CD14-positive monocyte (primary cell): ENCODE measurements at regions not wholly inside any gene's neighbourhood (a gene's known extent, or its start where the extent isn't known, plus 50 kb on each side); places are given as distances from the start of the nearest gene placed in this dataset.

Source experiments
- DNase-seq, 3 donors: peaks; one replicate each; pipeline ENCODE4 v3.0.0-alpha.2; 2011 to 2022
- H2AFZ ChIP-seq: 2 replicates; pipeline ENCODE4 v1.6.0; 2012; ENCODE audit warnings: mild to moderate bottlenecking, low read depth, low read length, inconsistent platforms; ENCODE audit not compliant: insufficient read depth, poor library complexity, severe bottlenecking
- H3K27ac ChIP-seq, 2 donors: 1 replicate in 1 of 2; 2 replicates in 1 of 2; pipeline ENCODE4 v1.5.1; 2012 to 2013; ENCODE audit warnings: low read length in 2 of 2, control low read depth in 1 of 2, inconsistent platforms in 1 of 2, low read depth in 1 of 2, mild to moderate bottlenecking in 1 of 2
- H3K27me3 ChIP-seq, 2 donors: one replicate each; pipeline versions ENCODE4 v1.6.0 to v1.6.1; 2011 to 2013; ENCODE audit warnings: low read length in 2 of 2; ENCODE audit not compliant: control insufficient read depth in 2 of 2, insufficient read depth in 2 of 2
- H3K36me3 ChIP-seq, 2 donors: replicated peaks in 1 of 2; 1 replicate in 1 of 2; 2 replicates in 1 of 2; pipeline versions ENCODE4 v1.5.1 to v1.6.1; 2012 to 2013; ENCODE audit warnings: low read length in 2 of 2, control low read depth in 1 of 2, inconsistent platforms in 1 of 2, mild to moderate bottlenecking in 1 of 2; ENCODE audit not compliant: insufficient read depth in 2 of 2, control insufficient read depth in 1 of 2
- H3K4me1 ChIP-seq, 2 donors: 1 replicate in 1 of 2; 2 replicates in 1 of 2; pipeline versions ENCODE4 v1.5.1 to v1.6.1; 2012 to 2013; ENCODE audit warnings: low read length in 2 of 2, control low read depth in 1 of 2, inconsistent platforms in 1 of 2, mild to moderate bottlenecking in 1 of 2, moderate library complexity in 1 of 2; ENCODE audit not compliant: insufficient read depth in 2 of 2, control insufficient read depth in 1 of 2
- H3K4me2 ChIP-seq: replicated peaks from 2 replicates; pipeline ENCODE3; 2012; ENCODE audit warnings: low read length, moderate library complexity, mild to moderate bottlenecking; ENCODE audit not compliant: poor library complexity, severe bottlenecking; ENCODE audit errors: extremely low read depth
- H3K4me3 ChIP-seq, 3 experiments: fragments of 200-600 bp in 1 of 3; sonication (generic) in 1 of 3; replicated peaks in 1 of 3; 1 replicate in 2 of 3; 2 replicates in 1 of 3; pipeline ENCODE4 v1.5.1; 2011 to 2013; ENCODE audit warnings: low read length in 3 of 3, mild to moderate bottlenecking in 3 of 3, control low read depth in 2 of 3, low read depth in 2 of 3, inconsistent platforms in 1 of 3, moderate library complexity in 1 of 3
- H3K79me2 ChIP-seq: 2 replicates; pipeline ENCODE4 v1.6.0; 2012; ENCODE audit warnings: mild to moderate bottlenecking, control low read depth, inconsistent platforms, low read length, moderate library complexity; ENCODE audit not compliant: insufficient read depth
- H3K9ac ChIP-seq: 2 replicates; pipeline ENCODE4 v1.6.0; 2017; ENCODE audit warnings: low read length, mild to moderate bottlenecking; ENCODE audit not compliant: insufficient read depth, poor library complexity, severe bottlenecking
- H3K9me3 ChIP-seq, 2 donors: replicated peaks in 1 of 2; 1 replicate in 1 of 2; 2 replicates in 1 of 2; pipeline versions ENCODE4 v1.5.1 to v1.6.1; 2012 to 2013; ENCODE audit warnings: low read length in 2 of 2, control low read depth in 1 of 2; ENCODE audit not compliant: control insufficient read depth in 1 of 2, insufficient read depth in 1 of 2
- H4K20me1 ChIP-seq: 2 replicates; pipeline ENCODE4 v1.6.0; 2012; ENCODE audit warnings: mild to moderate bottlenecking, low read length, control low read depth, moderate library complexity; ENCODE audit not compliant: insufficient read depth
- H3K27ac Mint-ChIP-seq, 7 donors: one replicate each; pipeline ENCODE4 v1.8.0; 2020; ENCODE audit warnings: mild to moderate bottlenecking in 7 of 7, mixed read lengths in 7 of 7, moderate library complexity in 6 of 7, inconsistent platforms in 2 of 7
- H3K27me3 Mint-ChIP-seq, 3 donors: one replicate each; pipeline ENCODE4 v1.8.0; 2021 to 2022; ENCODE audit warnings: low read depth in 3 of 3, mild to moderate bottlenecking in 3 of 3, mixed read lengths in 3 of 3, moderate library complexity in 3 of 3, inconsistent platforms in 1 of 3
- H3K36me3 Mint-ChIP-seq, 2 donors: one replicate each; pipeline ENCODE4 v1.8.0; 2020; ENCODE audit warnings: mixed read lengths in 2 of 2, inconsistent platforms in 1 of 2, mild to moderate bottlenecking in 1 of 2
- H3K4me1 Mint-ChIP-seq: one replicate; pipeline ENCODE4 v1.8.0; 2020; ENCODE audit warnings: mild to moderate bottlenecking, mixed read lengths
- H3K4me3 Mint-ChIP-seq, 2 donors: one replicate each; pipeline ENCODE4 v1.8.0; 2020; ENCODE audit warnings: mild to moderate bottlenecking in 2 of 2, mixed read lengths in 2 of 2, moderate library complexity in 1 of 2
- H3K9me3 Mint-ChIP-seq, 7 donors: one replicate each; pipeline ENCODE4 v1.8.0; 2020 to 2022; ENCODE audit warnings: mixed read lengths in 7 of 7, mild to moderate bottlenecking in 6 of 7, moderate library complexity in 6 of 7, inconsistent platforms in 2 of 7
- CTCF ChIP-seq: fragments of 200-600 bp; IDR thresholded peaks from one replicate; pipeline ENCODE4 v1.8.0; 2022; ENCODE audit warnings: antibody characterized with exemption, mild to moderate bottlenecking
- WGBS: methylation state at CpG from one replicate; pipeline ENCODE4 v1.1.5; 2013; ENCODE audit warnings: missing lambda C conversion rate; ENCODE audit not compliant: insufficient coverage; 5-methylcytosine and 5-hydroxymethylcytosine counted together
- intact Hi-C, 2 donors: fragments of 100-400 bp; cut with micrococcal nuclease; formaldehyde crosslinking; loops; one replicate each; pipeline versions ENCODE4 v1.15.0 to v1.15.1; 2023

- intact Hi-C loops, result no loop called here
- Histone ChIP-seq H3K79me2 (no peaks in the 10 kb centered on the region), H3K4me3 (no peak overlapping the region), H4K20me1 (no peaks in the 10 kb centered on the region), H2AFZ (no peak overlapping the region), H3K4me1 (no peaks in the 10 kb centered on the region), H3K36me3 (no peaks in the 10 kb centered on the region), H3K27ac (no peak overlapping the region), H3K27me3 (no peaks in the 10 kb centered on the region), H3K4me2 (no peak overlapping the region), H3K9me3 (no peaks in the 10 kb centered on the region), H3K9ac (no peak overlapping the region)
- no CpG with 5 or more reads among the region's 1 CpG for WGBS
- no peaks in the 10 kb centered on the region for H3K36me3 Mint-ChIP-seq
- H3K27me3 Mint-ChIP-seq, result peaks cover 0 to 1% (median 1%) of the 10 kb centered on the region in 3 donors
- no peak overlapping the region for H3K27ac Mint-ChIP-seq
- no peaks in the 10 kb centered on the region for H3K4me1 Mint-ChIP-seq
- no peak overlapping the region for H3K4me3 Mint-ChIP-seq
- TF ChIP-seq CTCF, result no peak
- DNase-seq, result no peak
- H3K9me3 Mint-ChIP-seq, result peaks cover 0 to 23% (median 3%) of the 10 kb centered on the region in 7 donors
Measured at GRCh38 chr10:20354166-20354565, 537.9 kb downstream of the PLXDC2 start.

- peaks cover 2 to 14% (median 3%) of the 10 kb centered on the region in 7 donors for H3K9me3 Mint-ChIP-seq
- no peak overlapping the region for H3K27ac Mint-ChIP-seq
- peaks cover 0 to 5% (median 2%) of the 10 kb centered on the region in 3 donors for H3K27me3 Mint-ChIP-seq
Measured at GRCh38 chr10:20350509-20350908, 534.3 kb downstream of the PLXDC2 start.

More at GRCh38 chr10:20350509-20350908, 534.3 kb downstream of the PLXDC2 start:
- DNase-seq, result no peak
- Histone ChIP-seq H3K9ac (no peak overlapping the region), H3K4me1 (no peaks in the 10 kb centered on the region), H3K27me3 (no peaks in the 10 kb centered on the region), H3K4me3 (no peak overlapping the region), H3K36me3 (no peaks in the 10 kb centered on the region), H3K4me2 (no peak overlapping the region), H3K79me2 (no peaks in the 10 kb centered on the region), H2AFZ (no peak overlapping the region), H4K20me1 (no peaks in the 10 kb centered on the region), H3K9me3 (no peaks in the 10 kb centered on the region), H3K27ac (no peak overlapping the region)
- Mint-ChIP-seq H3K4me3 (no peak overlapping the region), H3K4me1 (no peaks in the 10 kb centered on the region), H3K36me3 (no peaks in the 10 kb centered on the region)
- no peak for TF ChIP-seq CTCF
- WGBS, result 100% methylated on average over 1 of the region's 2 CpGs
- intact Hi-C loops, result no loop called here
